ENCODE measurements at regions not wholly inside any gene's neighbourhood (a gene's known extent, or its start where the extent isn't known, plus 50 kb on each side); places are given as distances from the start of the nearest gene placed in this dataset.

- TF ChIP-seq ZFY (CRISPR knock-in tag; IDR thresholded peaks at IDR 0.05): no peak
- TF ChIP-seq ZNF180 (CRISPR knock-in tag; IDR thresholded peaks at IDR 0.05; ENCODE audit: borderline replicate concordance, low read depth): no peak
- no peak for TF ChIP-seq ARNT2 (CRISPR knock-in tag; IDR thresholded peaks at IDR 0.05; ENCODE audit: low read depth)
- no peak for TF ChIP-seq XBP1 (CRISPR knock-in tag; IDR thresholded peaks at IDR 0.05)
- no peak for TF ChIP-seq ZNF136 (CRISPR knock-in tag; IDR thresholded peaks at IDR 0.05; ENCODE audit: low read depth)
Measured at GRCh38 chr18:78165525-78165924, 814.1 kb upstream of the SALL3 start (continued).

GRCh38 chr18:78168526-78168925 is 811.1 kb upstream of the SALL3 start:
- BruUV-seq (replicated peaks): no TSS peak
- intact Hi-C loops (cut with micrococcal nuclease; ENCODE audit: unreplicated experiment) (no loop called here), in situ Hi-C loops (cut with HindIII; ENCODE audit: extremely low pct_ligation_motif_present, low pct_unique_long_range_greater_than_20kb) (no loop called here)

More at GRCh38 chr18:78168526-78168925, 811.1 kb upstream of the SALL3 start:
- H2AFZ ChIP-seq (ENCODE audit: low read length): no peak overlapping the region
- no peak overlapping the region for H3K4me3 ChIP-seq (replicated peaks in 1 of 3; ENCODE audit: insufficient read depth in 1 of 3, low read depth in 2 of 3, low read length in 3 of 3)
- H3K4me2 ChIP-seq (ENCODE audit: low read depth, low read length): no peak overlapping the region
- no peak overlapping the region for H3K27ac ChIP-seq (ENCODE audit: extremely low read length, insufficient read depth, low read length)
- no peaks in the 10 kb centered on the region for H4K20me1 ChIP-seq (ENCODE audit: insufficient read depth, low read length)
- H3K36me3 ChIP-seq (replicated peaks in 1 of 2; ENCODE audit: control insufficient read depth in 1 of 2, insufficient read depth in 2 of 2, low read length in 2 of 2): no peaks in the 10 kb centered on the region
- H3K9me3 ChIP-seq (ENCODE audit: low read length): no peaks in the 10 kb centered on the region
- no peaks in the 10 kb centered on the region for H3K79me2 ChIP-seq (ENCODE audit: insufficient read depth, low read length)
- ChIA-PET CTCF (ENCODE audit: low intra/inter-chr PET ratio, low total read pairs) (no interaction called here), POLR2A (no interaction called here)
- no peak for TF ChIP-seq IRF1 (CRISPR knock-in tag; IDR thresholded peaks at IDR 0.05; ENCODE audit: low read depth)
- no peak for TF ChIP-seq ASH2L (IDR thresholded peaks at IDR 0.05; ENCODE audit: insufficient read length, low read depth, low read length)
- no peak for TF ChIP-seq ZNF563 (CRISPR knock-in tag; IDR thresholded peaks at IDR 0.05)
- 0 out of 2 replicates have a peak, but pooled peaks have one; percentile 10 for TF ChIP-seq MAFF (IDR thresholded peaks at IDR 0.05; ENCODE audit: low read depth, low read length)
- TF ChIP-seq NFE2 (CRISPR knock-in tag; IDR thresholded peaks at IDR 0.05): no peak
- TF ChIP-seq, protein P1, sequence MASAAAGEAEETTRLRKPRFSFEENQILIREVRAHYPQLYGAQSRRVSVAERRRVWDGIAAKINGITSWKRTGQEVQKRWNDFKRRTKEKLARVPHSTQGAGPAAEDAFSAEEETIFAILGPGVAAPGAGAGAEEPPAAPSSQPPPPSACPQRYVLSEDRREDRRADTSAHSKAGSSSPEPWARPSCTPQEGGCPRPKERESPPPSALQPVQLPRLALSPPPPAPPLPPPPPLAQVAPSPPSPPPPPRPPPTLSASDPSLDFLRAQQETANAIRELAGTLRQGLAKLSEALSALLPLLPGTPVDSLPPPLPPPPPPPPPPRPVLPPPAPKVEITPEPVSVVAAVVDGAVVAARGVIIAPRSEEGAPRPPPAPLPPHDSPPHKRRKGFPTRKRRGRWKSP (CRISPR knock-in tag; IDR thresholded peaks at IDR 0.05): no peak
- no peak for TF ChIP-seq NFKB2 (CRISPR knock-in tag; IDR thresholded peaks at IDR 0.05; ENCODE audit: borderline replicate concordance)
- no peak for TF ChIP-seq LRRFIP1 (CRISPR knock-in tag; conservative IDR thresholded peaks at IDR 0.05)
- no peak for TF ChIP-seq E2F2 (CRISPR knock-in tag; IDR thresholded peaks at IDR 0.05; ENCODE audit: borderline replicate concordance)
- no peaks in the 10 kb centered on the region; a peak in 2 of 5 replicates for H3K27me3 ChIP-seq (ENCODE audit: control insufficient read depth in 1 of 2, insufficient read depth in 2 of 2, low read length in 2 of 2)
- DNase-seq (ENCODE audit: low spot score) (no peak), FAIRE-seq (no peak), ATAC-seq (no peak)
- no peak overlapping the region for H3K9ac ChIP-seq (ENCODE audit: insufficient read depth, low read depth, low read length)
- 0% methylated on average over 1 of the region's 1 CpG for WGBS (ENCODE audit: low lambda C conversion rate)
- no peaks in the 10 kb centered on the region for H3K4me1 ChIP-seq (ENCODE audit: insufficient read depth, low read length)

All from HepG2 (cell line).